Activated T-cell treated with anti-CD3 and anti-CD28 coated beads for 4 hours (primary cell): ENCODE measurements at regions not wholly inside any gene's neighbourhood (a gene's known extent, or its start where the extent isn't known, plus 50 kb on each side); places are given as distances from the start of the nearest gene placed in this dataset.

ENCODE experiments used
- DNase-seq: peaks from one replicate; pipeline ENCODE4 v3.0.0-alpha.2; 2020

- no peak for DNase-seq
These were observed 517.5 kb downstream of the PLPP3 start for GRCh38 chr1:56061824-56062223.

DNA sequence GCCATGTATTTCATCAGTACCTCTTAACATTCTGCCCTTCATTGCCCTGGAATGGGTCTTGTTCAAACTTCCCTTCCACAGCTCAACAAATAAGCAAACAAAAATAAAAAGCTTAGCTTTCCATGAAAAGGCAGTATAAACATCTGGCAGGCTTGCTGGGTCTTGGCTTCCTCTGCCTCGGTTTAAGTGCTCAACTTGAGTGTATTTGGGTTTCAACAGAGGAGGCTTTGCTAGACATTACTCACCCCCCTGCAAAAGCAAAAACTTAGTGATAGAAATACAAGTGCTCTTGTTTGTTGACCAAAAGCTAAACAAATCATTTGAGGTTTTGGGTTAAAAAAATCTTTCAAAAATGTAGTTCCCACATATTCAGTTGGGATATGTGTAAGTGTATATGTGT is 518.5 kb downstream of the PLPP3 start:
- no peak for DNase-seq

- no peak for DNase-seq
These were observed 521.6 kb downstream of the PLPP3 start for GRCh38 chr1:56057466-56058405.

DNA sequence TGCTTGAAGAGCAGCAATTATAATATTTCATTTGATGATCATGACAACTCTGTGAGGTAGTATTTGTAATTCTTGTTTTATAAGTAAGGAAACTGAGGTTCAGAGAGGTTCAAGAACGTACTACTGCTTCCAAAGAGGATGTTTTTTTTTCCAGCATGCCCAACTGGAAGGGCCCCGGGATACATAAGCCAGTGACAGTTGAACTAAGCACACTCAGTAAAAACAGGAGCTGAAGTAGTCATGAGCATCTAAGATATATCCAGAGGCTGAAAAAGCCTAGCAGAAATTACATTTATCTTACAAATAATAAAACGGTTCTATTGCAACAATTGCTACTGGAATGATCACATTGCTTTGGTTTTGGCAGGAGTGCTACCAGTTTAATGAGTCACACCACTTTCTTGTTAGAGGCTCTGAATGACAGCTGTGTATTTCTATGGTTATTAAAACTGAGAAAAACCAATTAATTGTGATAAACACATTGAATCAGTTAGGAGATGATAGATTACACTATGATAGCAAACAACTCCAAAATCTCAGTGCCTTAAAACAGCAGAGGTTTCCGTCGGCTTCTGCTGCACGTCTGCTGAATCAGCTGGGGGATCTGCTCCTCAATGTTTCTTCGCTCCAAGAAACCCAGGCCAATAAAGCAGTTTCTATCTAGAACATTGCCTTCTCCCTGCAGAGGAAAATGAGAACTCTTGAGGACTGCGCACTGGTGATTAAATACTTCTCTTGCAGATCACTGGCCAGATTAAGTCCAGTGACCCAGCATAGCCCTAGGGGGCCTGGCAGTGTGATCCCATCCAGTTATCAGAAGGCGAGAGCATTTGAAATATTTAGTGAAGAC is 522.7 kb downstream of the PLPP3 start:
- DNase-seq = no peak

DNA sequence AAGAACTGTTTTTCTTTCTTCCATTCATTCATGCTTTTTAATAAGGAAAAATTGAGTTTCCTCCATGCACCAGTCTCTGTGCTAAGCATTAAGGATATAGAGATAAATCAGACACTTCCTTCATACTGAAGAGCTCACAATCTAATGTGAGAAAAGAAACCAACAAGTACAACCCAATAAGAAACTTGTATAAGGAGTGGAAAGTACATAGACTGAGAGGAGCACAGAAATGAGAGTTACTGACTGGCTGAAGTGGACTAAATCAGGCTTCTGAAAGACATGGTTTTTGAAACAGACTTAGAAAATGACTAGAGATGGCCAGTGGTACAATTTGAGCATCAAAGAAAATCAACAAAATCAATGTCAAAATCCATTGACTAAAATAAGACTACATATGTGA is 524.4 kb downstream of the PLPP3 start:
- DNase-seq = no peak

DNA sequence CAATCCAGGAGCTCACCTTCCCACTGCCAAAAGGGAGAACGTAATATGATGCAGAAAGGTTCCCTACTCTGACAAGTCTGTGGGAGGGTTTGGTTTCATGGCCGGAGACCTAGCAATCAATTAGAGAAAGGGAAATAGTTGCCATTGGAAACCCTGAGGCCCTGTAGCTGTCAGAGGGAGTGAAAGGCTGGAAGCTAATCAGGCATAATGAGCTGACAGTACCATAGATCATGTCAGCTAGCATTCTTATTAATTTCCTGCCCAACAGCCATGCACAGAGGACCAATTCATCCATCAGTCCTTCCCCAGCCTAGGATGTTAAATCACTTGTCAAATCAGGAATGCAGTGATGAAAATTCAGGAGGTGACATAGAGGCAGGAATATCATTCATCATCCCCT is 527.3 kb downstream of the PLPP3 start:
- DNase-seq = no peak

- DNase-seq = no peak
These were observed 528.5 kb downstream of the PLPP3 start for GRCh38 chr1:56050911-56051310.

GRCh38 chr1:56045477-56045876 is 533.9 kb downstream of the PLPP3 start:
- no peak for DNase-seq

- no peak for DNase-seq
These were observed 534.3 kb downstream of the PLPP3 start for GRCh38 chr1:56045062-56045461.

DNA sequence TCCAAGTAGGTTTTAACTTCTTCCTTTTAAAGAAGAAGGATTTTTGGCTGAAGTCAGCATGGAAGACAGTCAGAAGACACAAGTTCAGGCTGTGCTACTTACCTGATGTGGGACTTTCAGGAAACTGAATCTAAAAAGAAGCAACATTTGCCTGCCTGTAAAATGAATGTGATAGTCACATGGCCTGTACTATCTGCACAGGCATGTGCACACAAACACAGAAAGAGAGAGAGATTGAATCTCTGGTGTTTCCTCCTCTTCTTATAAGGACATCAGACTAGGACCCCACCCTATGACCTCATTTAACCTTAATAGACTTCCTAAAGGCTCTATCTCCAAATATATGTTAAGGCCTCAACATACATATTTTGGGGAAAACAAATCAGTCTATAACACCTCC is 542.9 kb downstream of the PLPP3 start:
- no peak for DNase-seq

- no peak for DNase-seq
These were observed 544.4 kb downstream of the PLPP3 start for GRCh38 chr1:56034847-56035481.

DNA sequence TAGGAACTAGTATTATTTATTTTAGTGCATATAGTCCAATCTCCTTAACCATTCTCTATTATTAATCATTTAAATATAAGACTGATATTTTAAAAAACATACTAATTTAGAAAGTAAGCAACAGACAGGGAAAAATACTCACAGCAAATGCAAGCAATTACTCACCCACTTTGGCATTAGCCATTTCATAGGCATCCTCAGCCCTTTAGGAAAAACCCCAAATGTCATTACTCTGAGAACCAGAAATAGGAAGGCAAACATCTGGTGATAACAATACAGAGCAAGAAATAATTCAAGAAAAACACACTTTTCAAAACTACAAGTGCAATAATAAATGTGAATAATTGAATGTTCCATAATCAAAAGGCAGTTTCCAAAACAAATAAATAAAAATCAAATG is 545.1 kb downstream of the PLPP3 start:
- DNase-seq = no peak

DNA sequence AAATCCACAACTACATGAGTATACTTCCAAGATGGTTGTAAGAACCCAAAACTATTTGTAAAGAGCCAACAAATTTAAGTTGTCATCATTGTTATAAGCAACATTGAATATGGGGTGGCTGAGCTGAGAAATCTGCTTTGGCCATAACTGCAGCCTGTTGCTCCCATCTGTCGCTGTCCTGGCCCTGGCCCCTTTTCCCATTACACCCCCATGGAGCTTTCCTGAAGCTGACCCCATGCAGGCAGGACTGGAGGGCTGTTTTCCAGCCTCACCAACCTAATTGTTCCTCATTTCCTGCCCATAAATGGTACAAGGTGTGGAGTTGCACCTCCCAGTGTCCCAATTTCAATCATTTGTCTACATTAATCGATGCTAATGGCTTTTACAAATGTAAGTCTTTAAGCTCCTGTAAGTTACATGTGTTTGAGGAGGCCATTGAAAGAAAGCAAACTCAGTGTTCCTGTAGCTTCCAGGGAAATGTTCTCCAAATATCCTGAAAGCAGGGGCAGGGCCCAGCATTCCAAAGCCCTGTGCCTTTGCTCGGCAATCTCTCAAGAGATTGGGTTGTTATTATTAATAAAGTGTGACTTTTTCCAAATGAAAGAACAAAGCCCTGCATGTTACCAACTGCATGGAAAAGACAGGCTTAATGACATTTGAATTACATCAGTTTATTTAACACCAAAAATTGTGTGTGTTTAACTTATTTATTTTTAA is 545.9 kb downstream of the PLPP3 start:
- no peak for DNase-seq

- no peak for DNase-seq
These were observed 547.2 kb downstream of the PLPP3 start for GRCh38 chr1:56032096-56032676.

- no peak for DNase-seq
These were observed 548.4 kb downstream of the PLPP3 start for GRCh38 chr1:56031001-56031400.

GRCh38 chr1:56029319-56030003 is 549.9 kb downstream of the PLPP3 start:
- no peak for DNase-seq

DNA sequence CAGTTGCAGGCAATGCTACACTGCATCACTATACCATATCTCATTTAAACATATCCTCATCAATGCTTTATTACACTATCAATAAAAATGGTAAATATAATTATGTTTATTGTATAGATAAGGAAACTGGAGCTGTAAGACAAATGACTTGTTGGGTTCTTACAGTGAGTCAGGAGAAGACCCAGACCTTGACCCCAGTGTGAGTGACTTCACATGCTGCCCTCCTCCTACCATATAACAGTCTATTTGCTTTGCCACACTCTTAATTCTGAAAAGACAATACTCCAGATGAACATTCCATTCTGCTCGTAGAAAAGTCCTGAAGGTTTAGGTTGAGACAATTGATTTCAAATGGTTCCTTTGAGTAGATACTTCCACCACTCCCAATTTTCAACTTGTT is 550.5 kb downstream of the PLPP3 start:
- DNase-seq = no peak

DNA sequence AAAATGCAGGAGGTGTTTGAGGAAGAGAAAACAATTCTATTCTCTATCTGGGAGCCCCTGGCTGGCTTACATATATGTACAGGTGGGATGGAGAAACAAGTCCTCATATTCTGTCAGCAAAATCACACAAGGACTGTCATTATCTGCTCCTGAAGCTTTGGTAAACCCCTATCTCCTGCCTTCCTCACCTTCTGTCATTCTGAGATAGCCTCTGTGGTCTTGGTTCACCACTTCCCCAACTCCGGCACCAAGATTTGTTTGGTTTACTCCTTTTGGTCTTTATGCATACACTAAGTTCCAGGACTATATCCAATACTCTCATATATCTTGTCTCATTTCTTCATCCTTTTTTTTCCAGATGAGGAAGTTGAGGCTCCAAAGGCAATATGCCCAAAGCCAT is 551.1 kb downstream of the PLPP3 start:
- DNase-seq = no peak

- DNase-seq = no peak
These were observed 553.4 kb downstream of the PLPP3 start for GRCh38 chr1:56025942-56026341.

- DNase-seq = no peak
These were observed 555.2 kb downstream of the PLPP3 start for GRCh38 chr1:56024155-56024554.

- no peak for DNase-seq
These were observed 559.4 kb downstream of the PLPP3 start for GRCh38 chr1:56019922-56020321.

DNA sequence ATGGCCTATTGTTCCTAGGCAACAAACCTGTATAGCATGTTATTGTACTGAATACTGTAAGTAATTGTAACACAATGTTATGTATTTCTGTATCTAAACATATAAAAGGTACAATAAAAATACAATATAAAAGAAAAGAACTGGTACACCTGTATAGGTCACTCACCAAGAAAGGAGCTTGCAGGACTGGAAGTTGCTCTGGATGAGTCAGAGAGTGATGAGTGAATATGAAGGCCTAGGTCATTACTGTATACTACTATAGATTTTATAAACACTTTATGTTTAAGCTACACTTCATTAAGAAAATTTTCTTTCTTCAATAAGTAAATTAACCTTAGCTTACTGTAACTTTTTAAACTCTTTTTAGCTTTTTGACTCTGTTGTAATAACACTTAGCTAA is 559.9 kb downstream of the PLPP3 start:
- no peak for DNase-seq
